NCI-H2227 treated with DMSO at 0.1 percent for 48 hours (cell line): ENCODE measurements at regions not wholly inside any gene's neighbourhood (a gene's known extent, or its start where the extent isn't known, plus 50 kb on each side); places are given as distances from the start of the nearest gene placed in this dataset.

Experiments
- DNase-seq: peaks from one replicate; lab custom pipeline; 2025; lab: John Stamatoyannopoulos, UW

DNA sequence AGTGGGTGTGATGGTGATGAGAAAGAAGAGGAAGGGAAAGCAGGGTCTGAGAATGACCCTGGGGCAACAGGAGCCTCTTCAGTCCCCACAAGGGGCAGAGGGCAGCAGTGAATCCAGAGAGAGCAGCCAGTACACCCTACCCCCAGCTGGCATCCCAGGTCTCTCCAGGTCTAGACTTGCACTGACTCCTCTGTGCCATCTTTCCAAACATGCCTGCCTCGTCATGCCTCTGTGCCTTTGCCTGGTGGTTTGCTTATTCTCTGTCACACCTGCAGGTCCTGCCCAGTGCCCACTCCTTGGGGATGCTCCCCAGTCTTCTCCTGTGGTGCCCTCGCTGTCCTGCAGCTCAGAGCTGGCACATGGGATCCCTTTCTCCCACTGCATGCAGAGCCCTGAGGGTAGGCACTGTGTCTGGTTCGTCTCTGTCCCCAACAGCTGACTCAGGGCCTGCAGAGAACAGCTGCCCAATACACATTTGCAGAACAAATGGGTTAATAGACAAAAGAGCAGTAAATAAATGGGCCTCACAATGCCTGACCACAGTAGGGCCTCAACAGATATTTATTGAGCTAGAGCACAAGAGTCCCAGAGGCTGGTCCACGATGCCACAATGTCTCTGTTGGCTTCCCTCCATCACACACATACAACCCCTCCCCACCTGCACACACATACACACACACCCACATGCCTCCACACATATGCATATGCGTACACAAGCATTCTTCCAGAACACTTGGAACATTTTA is 89.8 kb downstream of the HS1BP3 start:
- no peak for DNase-seq

DNA sequence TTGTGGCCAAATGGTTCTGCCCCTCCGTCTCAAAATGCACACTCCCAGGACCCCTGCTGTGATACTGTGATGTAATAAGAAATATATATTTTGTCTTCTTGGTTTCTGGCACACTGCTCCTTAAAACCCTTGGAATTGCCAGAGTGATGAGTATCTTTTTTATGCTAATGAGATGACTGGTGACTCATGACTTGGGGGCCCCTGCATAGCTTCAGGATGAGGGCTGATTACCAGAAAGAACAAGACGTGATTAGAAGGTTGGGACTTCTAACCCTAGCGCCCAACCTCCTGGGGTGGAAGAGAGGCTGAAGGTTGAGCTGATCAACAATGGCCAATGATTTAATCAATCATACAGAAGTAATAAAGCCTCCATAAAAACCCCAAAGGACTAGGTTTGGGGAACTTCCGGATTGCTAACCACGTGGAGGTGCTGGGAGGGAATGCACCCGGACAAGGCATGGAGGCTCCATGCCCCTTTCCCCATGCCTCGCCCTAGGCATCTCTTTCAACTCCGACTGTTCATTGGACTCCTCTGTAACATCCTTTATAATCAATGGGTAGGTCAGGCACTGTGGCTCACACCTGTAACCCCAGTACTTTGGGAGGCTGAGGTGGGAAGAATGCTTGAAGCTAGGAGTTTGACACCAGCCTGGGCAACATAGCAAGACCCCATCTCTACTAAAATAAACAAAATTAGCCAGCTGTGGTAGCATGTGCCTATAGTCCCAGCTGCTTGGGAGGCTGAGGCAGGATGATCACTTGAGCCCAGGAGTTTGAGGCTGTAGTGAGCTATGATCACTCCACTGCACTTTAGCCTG is 89.1 kb downstream of the HS1BP3 start:
- DNase-seq, result no peak

DNA sequence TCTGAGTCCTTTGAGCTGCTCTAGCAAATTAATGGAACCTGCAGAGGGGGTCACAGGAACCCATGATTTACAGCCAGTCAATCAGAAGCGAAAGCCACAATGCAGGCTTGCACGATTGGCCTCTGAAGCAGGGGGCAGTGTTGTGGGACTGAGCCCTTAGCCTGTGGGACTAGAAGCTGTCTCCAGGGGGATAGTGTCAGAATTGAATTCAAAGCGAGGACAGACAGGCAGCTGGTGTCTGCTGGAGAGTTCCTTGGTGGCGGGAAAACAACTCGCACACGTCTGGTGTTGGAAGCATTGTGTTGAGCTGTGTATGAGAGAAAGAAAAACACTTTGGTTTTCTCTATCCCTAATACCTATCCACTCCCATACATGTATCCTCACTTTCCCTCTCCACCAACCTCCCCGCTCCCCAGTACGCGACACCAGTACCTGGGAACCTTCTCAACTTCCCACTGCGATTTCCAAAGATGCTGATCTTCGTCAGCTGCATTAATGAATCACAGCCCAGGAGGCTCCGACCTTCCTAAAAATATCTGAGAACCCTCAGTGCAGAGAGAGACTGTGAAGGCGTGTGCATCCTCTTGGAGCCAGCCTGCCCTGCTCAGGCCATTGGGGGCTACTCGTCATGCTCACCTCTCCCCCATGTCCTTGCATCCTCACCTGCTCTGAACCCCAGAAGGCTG is 88.2 kb downstream of the HS1BP3 start:
- no peak for DNase-seq

DNA sequence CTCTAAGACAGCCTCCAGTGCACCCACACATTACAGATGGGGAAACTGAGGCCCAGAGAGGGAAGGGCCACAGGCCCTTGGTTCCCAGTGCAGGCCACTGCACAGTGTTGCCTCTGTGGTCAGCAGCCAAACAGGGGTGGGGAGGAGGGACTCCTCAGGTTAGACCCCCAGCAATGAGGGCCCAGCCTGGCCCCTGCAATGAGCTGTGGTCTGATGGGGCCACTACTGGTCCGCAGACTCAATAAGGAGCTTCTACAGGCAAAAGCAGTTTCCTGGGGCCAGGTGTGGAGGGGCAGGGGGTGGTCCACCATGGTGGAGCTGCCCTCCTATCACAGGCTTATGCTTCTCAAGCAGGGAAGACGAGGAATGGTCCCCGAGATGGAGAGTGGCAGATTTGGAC is 87.6 kb downstream of the HS1BP3 start:
- DNase-seq, result no peak

DNA sequence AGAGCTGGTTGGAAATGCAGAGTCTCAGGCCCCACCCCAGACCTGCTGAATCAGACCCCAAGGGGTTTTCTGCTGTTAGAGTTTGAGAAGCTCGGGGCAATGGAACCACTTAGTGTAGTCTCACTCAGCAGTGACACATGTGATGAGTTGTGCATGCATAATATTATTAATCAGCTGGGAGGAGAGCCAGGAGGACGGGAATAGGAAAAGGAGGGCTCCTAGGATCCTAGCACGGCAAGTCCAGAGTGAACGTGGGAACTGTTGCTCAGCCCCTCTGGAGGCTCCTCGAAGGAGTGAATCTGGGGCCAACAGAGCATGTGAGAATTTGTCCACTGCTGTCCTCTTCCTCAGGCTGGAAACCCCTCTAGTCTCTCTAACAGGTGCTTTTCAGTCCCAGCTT is 87.1 kb downstream of the HS1BP3 start:
- DNase-seq, result no peak

DNA sequence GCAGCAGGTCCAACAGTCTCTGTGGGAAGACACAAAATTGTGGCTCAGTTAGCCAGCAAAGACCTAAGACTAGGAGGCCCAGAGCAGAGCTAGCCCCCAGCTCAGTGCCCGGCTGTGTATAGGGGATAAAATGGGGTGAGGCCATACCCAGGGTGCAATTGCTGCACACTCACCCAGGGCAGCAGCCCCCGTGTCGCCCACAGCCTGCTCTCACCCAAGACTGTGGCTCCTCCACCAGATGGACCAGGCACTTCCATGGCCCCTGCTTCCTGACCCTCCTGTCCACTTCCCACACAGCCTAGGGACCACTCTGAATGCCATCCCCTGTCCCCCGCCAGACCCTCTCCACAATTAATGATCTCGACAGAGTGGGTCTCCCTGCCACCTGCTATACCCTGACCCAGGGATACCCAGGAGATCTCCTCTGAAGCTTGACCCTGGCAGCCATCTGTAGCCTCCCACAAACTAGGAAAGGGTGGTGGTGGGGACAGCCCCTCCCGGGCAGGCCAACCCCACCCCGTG is 85.7 kb downstream of the HS1BP3 start:
- DNase-seq, result no peak

DNA sequence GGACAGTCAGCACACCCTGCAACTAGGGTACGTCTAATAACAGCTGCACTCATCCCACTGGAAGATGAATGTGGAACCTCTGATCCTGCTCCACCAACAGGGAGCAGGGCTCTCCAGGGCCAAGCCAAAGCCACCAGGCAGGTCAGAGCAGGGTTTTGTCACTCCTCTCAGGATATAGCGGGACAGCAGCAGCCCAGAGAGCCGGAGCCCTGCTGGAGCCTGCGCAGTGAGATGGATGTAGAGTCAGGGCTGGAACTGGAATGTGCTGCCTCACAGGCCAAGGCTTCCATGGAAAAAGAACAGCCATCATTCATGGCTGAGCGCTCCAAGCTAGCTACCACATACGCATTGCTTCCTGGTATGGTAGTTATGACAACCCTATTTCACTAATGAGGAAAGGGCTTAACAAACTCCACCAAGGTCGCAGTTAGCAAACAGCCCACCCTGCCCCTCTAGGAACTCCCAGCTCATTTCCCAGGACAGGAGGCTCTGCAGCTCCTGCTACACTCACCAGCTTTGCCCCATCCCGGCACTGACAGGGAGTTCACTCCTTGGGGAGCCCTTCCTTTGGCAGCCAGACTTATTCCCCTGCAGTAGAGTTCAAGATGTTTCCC is 85.2 kb downstream of the HS1BP3 start:
- no peak for DNase-seq

DNA sequence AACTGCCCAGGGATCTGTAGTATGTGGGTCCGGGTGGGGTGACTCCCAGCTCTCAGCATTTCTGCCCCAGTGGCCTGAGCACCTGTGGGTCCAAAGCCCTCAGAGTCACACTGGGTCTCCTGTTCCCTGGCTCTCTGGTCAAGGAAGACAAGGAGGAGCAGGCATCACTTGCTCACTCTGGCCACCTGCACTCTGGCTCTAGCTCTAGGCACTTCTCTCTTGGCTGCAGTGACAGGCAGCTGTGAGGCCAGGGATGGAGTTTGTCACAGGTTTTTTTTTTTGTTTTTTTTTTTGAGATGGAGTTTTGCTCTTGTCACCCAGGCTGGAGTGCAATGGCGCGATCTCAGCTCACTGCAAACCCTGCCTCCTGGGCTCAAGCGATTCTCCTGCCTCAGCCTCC is 84.6 kb downstream of the HS1BP3 start:
- DNase-seq, result no peak

DNA sequence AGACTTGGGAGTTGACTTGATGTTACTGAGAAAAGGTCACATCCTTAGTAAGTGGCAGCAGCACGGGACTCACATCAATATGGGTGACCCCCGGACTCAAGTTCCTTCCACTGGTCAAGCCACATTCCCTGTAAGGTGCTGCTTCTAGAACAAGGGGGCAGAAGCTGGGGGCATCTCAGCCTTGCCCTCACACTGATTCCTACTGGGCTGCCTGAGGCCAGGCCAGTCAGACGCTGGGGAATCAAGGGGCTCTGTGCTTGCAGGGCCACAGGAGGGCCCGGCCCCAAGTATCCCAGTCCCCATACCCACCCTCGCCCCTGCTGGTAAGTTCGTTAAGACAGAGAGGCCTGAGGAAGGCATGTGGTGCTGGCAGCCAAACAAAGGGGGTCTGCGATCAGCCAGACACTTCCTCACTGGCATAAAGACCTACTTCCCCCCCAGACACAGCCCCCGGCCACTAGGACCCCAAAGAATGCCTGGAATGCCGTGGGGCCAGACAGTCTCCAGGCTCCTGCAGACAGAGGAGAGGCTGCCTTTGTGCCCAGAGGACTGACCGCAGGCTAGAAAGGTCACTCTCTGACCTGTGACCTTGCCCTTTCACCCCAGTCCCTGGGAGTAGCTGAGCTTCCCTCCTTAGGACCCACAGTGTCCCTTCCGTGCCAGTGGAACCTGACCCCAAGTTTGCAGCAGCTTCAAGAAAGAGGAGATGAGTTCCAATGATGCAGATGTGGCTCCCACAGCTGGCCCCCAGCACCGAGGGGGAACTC is 83.6 kb downstream of the HS1BP3 start:
- no peak for DNase-seq
